ENCODE measurements at regions not wholly inside any gene's neighbourhood (a gene's known extent, or its start where the extent isn't known, plus 50 kb on each side); places are given as distances from the start of the nearest gene placed in this dataset.

GRCh38 chr18:51936115-51936514 lies 403.9 kb upstream of the DCC start:
- TF ChIP-seq CTCF (conservative IDR thresholded peaks at IDR 0.05), result no peak
- Histone ChIP-seq H2BK5ac (ENCODE audit: insufficient read length, low read length) (no peak overlapping the region), H2AFZ (ENCODE audit: low read length) (no peak overlapping the region), H3K4ac (ENCODE audit: low read depth, low read length) (no peak overlapping the region), H2BK20ac (ENCODE audit: low read depth, low read length, poor library complexity, severe bottlenecking) (no peak overlapping the region), H3K4me2 (ENCODE audit: insufficient read depth, insufficient read length, low read length) (no peak overlapping the region), H3K27ac (ENCODE audit: insufficient read length, low read depth, low read length) (no peak overlapping the region), H3K23ac (ENCODE audit: insufficient read length, low read depth, low read length) (no peak overlapping the region), H2BK120ac (ENCODE audit: low read depth, low read length, poor library complexity, severe bottlenecking) (no peak overlapping the region), H3K23me2 (ENCODE audit: insufficient read length, low read depth, low read length, poor library complexity, severe bottlenecking) (no peaks in the 10 kb centered on the region), H3K56ac (ENCODE audit: insufficient read length, low read depth, low read length) (no peak overlapping the region), H4K5ac (ENCODE audit: insufficient read length, low read depth, low read length) (no peak overlapping the region), H3K27me3 (ENCODE audit: insufficient read depth, low read length) (no peaks in the 10 kb centered on the region), H3T11ph (ENCODE audit: low read length) (no peak overlapping the region), H3K9me3 (ENCODE audit: control insufficient read depth, low read depth, low read length) (no peaks in the 10 kb centered on the region), H3K9ac (ENCODE audit: extremely low read depth, insufficient read length, low read length) (no peak overlapping the region), H3K18ac (ENCODE audit: insufficient read length, low read depth, low read length) (no peak overlapping the region), H2BK12ac (ENCODE audit: insufficient read length, low read depth, low read length) (no peak overlapping the region), H3K14ac (ENCODE audit: insufficient read depth, low read length) (no peak overlapping the region), H2BK15ac (ENCODE audit: low read depth, low read length) (no peak overlapping the region), H4K8ac (replicated peaks; ENCODE audit: insufficient read length, low read depth, low read length) (no peak overlapping the region), H4K20me1 (ENCODE audit: control insufficient read depth, insufficient read depth, insufficient read length) (no peaks in the 10 kb centered on the region), H3K79me1 (ENCODE audit: insufficient read depth, low read depth, low read length, poor library complexity, severe bottlenecking) (no peaks in the 10 kb centered on the region), H2AK5ac (ENCODE audit: insufficient read length, low read length) (no peak overlapping the region), H3K4me1 (ENCODE audit: insufficient read depth, low read length) (no peaks in the 10 kb centered on the region), H3K79me2 (ENCODE audit: insufficient read depth, low read length) (no peaks in the 10 kb centered on the region), H4K91ac (ENCODE audit: insufficient read length, low read depth, low read length) (no peak overlapping the region)
- H3K27ac Mint-ChIP-seq, result peak overlapping the region in 1 of 3 experiments; percentile 44; a peak in 2 of 7 replicates
- no CpG with 5 or more reads among the region's 2 CpGs for WGBS (ENCODE audit: extremely low coverage, insufficient read length, low lambda C conversion rate)
- no peak overlapping the region for H3K4me3 Mint-ChIP-seq
- peaks cover 0 to 4% of the 10 kb centered on the region in 2 experiments; a peak in 2 of 5 replicates for H3K9me3 Mint-ChIP-seq
- H3K27me3 Mint-ChIP-seq (ENCODE audit: low read depth), result no peaks in the 10 kb centered on the region
- peaks cover 10 to 12% of the 10 kb centered on the region in 2 experiments for H3K4me1 Mint-ChIP-seq
- DNase-seq, result no peak
- H3K36me3 Mint-ChIP-seq (ENCODE audit: insufficient read depth in 1 of 3, low read depth in 3 of 3), result peaks cover 0 to 5% (median 0%) of the 10 kb centered on the region in 3 experiments; a peak in 2 of 7 replicates
